Kidney capillary endothelial cell (primary cell): ENCODE measurements at regions not wholly inside any gene's neighbourhood (a gene's known extent, or its start where the extent isn't known, plus 50 kb on each side); places are given as distances from the start of the nearest gene placed in this dataset.

ENCODE experiments used
- DNase-seq: peaks from one replicate; pipeline ENCODE4 v3.0.0-alpha.2; 2018; ENCODE audit warnings: low spot score

- no peak for DNase-seq
Observed at GRCh38 chr3:194265996-194266964, 84.8 kb downstream of the CPN2 start.

DNA sequence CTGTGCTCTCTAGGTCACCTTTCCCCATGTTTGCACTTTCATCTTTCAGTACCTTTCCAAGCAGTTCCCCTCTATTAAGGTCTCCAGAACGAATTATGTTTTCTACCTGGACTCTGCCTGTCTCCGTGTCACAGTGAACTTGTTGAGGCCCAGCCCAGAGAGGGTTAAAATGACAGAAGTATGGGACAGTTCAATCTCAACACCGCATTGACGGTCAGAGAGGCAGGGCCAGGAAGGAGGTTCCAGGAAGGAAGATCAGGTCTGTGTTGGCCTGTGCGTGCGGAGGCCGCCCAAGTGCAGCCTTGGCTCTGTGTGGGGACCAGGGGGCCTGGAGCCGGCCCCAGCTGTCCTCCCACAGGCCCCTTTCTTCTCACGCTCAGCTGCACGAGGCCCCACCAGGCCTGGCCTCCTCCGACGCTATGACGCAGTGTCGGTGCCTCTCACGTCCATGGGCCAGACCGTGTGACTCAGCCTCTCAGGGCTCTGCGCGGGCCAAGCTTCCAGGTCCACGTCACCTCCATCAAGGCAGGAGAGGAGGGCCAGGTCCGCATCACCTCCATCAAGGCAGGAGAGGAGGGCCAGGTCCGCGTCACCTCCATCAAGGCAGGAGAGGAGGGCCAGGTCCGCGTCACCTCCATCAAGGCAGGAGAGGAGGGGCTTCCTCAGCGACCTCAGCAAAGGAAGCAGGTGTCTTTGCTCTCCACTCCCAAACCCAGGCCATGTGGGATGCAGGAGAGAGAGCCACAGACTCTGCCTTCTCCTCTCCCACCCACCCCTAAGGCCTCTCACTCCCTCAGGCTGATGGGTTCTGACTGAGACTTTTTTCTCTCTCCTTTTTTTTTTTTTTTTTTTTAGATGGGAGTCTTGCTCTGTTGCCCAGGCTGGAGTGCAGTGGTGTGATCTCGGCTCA, 83.1 kb downstream of the CPN2 start:
- peak; percentile 89 for DNase-seq

DNA sequence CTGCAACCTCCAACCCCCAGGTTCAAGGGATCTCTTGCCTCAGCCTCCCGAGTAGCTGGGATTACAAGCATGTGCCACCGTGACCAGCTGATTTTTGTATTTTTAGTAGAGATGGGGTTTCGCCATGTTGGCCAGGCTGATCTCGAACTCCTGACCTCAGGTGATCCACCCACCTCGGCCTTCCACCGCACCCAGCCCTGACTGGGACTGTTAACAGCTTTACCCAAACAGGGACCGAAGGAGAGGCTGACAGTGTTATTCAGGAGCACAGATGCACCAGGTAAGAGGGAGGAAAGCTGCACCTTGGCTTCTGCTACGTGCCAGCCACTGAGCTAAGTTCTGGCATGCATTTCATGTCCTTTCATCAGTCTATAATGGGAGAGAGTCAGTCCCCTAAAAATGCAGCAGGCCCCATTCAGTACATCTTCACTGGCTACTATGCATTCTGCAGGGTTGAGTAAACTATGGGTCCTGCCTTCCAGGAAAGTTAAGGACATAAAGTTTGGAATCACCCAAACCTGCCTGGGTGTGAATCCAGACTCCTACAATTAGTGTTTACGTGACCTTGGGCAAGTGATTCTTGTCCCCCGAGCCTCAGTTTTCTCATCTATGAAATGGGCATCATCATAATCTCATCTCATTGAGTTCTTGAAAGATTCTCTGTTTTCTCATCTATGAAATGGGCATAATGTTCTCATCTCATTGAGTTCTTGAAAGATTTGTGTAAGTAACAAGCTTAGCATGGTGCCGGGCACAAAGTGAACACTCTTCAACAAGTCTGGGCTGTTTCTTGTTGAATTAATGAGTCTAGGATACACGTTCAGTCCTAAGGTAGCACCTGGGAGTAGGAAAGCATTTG, 82.2 kb downstream of the CPN2 start:
- DNase-seq, result no peak

- peak; percentile 98 for DNase-seq
Observed at GRCh38 chr3:194269610-194270145, 81.5 kb downstream of the CPN2 start.

- peak; percentile 76 for DNase-seq
Observed at GRCh38 chr3:194270627-194271459, 80.3 kb downstream of the CPN2 start.

DNA sequence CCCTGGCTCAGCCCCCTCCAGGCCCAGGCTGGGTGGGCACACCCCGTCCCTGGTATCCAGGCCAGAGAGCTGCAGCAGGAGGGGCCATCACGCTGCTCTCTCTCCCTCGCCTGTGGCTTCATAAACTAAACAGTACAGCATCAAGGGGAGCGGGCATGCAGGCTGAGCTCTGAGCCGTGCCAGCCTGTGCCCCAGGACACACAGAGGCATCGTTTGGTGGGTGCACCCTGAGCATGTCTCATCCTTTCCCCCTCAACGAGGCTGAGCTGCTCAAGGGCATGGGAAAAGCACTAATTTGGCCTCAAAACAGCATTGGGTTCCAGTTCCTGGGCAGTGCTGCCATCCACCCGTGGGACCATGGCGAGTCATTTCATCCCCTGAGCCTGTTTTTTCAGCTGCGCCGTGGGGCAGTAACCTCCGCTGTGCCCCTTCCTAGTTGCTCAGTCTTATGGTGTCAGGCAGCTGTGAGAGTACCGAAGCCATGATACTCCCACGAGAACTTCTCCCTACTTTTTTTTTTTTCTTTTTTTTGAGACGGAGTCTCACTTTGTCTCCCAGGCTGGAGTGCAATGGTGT, 79.6 kb downstream of the CPN2 start:
- no peak for DNase-seq

GRCh38 chr3:194272221-194272620, 78.9 kb downstream of the CPN2 start:
- no peak for DNase-seq

DNA sequence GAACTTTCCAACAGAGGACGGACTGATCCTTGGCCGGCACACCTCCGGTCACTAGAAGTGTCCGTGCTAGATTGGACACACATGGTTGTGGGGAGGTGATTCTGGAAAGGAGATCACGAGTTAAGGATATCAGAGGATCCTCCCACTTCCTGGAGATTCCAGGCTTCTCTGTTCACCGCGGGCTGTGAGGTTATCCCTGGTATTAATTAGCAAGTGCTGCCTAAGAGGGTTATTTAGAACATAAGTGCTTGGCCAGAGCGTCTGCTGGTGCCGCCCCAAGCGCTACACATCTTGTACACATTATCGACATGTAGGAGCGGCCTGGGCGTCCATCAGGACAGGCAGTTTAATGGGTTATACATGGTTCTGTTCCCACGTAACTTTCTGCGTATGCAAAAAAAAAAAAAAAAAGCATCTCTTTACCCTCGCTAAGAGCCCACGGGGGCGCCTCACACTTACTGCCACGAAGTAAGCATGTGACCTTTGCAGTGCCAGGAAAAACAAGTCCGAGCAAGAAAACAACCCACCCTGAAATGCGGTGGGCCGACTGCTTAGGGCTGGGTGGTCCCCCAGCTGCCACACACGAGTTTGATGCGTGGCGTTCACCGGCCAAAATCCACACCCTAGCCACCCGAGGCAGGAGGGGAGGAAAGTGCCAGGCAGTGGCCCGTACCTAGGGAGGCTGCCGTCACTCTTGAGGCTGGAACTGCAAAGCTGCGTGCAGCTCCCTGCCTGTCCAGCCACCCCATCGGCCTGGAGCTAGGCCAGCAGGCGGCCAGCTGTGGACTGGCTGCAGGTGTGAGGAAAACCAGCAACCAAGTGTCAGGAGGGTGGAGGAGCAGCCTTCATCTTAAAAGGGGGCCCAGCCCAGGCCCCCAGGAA, 78.0 kb downstream of the CPN2 start:
- DNase-seq, result no peak

DNA sequence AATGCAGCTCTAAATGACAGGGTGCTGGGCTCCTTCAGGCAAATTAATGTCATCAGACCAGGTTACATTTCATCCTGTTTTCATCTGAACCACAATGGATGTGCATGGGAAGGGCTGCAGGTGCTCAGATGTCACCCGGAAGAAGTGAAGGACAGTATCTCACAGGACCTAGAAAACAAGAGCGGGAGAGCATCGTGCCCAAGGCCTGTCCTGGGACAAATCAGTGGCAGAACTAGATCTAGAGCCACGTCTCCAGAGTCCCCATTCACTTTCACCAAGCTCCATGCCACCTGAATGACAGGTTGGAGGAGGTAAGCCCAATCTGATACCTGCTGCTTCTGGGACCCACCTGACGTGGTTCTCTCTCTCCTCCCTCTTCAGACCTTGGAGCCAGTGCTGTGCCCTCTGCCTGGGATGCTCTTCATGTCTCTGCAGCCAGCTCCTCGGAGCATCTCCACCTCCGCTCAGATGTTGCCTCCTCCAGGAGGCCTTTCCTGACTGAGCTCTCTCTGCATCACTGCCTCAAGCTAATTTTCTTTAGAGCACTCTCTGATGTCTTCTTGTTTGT, 77.3 kb downstream of the CPN2 start:
- DNase-seq, result no peak

DNA sequence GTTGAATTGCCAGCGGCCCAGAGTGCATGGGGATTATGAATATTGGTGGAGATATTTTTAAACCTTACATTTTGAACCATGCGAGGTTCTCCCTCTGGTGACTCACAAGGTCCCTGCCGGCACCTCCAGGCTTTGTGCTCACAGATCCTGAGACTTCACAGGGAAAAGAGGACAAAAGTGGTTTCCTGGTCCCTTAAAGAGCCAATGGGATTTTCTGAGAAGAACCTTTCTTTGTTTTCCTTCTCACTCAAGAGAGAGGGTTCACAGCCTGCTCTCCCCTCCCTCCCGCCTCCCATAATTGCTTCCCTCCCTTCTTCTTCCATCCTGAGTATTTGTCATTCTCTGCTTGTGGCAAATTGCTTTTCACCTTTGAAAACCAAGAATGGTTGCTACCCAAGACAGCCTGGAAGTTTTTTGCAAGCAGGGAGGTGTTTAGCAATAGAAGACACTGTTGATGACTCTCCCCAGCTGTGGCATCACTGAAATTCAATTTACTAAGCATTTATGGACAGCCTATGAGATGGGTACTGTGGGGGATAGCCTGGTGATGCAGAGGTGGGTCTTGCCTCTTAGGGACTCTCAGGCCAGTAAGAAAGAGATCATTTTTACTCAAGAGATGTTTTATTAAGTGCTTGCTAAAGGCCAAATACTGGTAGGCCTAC, 76.6 kb downstream of the CPN2 start:
- no peak for DNase-seq

DNA sequence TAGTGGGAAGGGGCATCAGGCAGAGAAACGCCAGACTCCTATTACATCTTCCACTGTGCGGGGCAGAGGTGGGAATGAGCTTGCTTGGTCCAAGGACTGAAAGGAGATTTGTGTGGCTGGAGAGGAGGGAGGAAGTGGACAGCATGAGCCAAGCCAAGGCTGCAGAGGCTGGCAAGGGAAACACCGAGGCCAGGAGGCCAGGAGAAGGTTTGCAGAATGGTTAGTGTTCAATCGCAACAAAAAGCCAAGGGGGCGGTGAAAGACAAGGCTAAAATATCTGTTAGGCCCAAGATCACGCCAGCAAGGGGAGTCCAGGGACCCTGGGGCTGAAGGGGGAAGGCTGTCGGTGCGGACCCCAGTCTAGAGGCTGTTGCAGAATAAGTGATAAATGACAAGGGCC, 75.8 kb downstream of the CPN2 start:
- DNase-seq, result no peak

DNA sequence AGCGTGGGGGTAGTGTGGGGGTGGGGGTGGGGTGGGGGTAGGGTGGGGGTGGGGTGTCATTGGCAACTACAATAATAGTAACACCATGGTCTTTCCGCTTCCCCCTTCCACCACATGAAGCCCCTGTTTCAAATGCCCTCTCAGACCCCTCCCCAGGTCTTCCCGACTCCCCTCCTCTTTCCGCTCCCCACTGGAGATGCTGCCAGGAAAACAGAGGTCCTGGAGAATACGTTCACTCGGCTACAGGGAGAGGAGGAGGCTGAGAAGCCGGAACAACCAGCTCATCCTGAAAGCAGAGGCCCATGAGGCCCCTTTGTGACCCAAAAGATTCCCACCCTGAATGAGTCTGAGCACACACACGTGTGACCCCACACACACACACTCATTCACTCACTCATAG, 75.4 kb downstream of the CPN2 start:
- DNase-seq, result no peak

DNA sequence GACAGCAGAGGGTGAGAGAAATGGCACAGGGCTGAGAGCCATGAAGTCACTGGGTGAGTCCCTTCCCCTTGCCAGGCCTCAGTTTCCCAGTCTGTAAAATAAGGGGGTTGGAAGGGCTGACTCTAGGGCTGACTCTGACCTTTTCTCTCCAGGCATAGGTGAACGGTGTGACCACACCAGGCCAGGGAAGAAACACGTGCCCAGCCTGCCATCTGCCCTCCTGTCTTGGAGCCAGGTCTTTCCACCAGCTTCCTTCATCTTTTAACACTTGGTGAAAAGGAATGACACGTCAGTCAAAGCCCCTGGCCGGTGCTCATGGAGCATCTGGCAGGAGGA, 74.4 kb downstream of the CPN2 start:
- no peak for DNase-seq

DNA sequence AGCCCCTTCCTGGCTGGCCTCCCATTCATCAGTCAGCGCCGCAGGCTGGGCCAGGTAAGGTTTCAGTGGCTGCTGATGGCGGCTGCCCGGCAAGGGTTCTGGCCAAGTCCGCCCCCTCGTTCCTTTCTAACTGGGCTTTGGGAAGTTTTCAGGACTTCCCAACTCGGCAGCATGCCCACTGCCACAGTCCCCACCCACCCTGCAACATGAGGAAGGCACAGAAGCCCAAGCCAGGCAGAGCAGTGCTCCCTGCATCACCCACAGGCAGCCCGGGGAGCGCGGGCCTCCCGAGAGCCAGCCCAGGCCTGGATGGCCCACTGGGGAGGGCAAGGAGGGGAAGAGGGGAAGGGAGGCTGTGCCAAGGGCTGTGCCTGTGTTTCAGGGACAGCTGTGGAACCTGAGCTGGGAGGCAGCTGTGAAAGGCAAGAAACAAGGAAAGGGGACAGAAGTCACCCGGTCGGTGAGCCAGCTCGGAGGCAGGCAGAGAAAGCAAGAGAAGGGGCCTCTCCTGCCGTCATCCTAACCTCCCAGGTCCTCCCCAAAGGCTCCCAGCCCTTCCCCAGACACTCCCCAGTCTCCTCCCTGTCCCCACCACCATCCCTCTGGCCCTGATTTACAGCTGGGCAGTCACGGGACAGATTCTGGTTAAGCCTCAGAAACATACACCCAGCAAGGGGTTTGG, 73.9 kb downstream of the CPN2 start:
- no peak for DNase-seq

GRCh38 chr3:194277786-194278130, 73.4 kb downstream of the CPN2 start:
- no peak for DNase-seq

GRCh38 chr3:194278186-194278845, 72.8 kb downstream of the CPN2 start:
- no peak for DNase-seq

- DNase-seq, result no peak
Observed at GRCh38 chr3:194279101-194279500, 72.0 kb downstream of the CPN2 start.
